Activated CD4-positive, alpha-beta T cell treated with anti-CD3 and anti-CD28 coated beads, Interleukin-2, amount 10 ng/mL, durations not matched to agents 7 days and 5 days (primary cell): ENCODE measurements at regions not wholly inside any gene's neighbourhood (a gene's known extent, or its start where the extent isn't known, plus 50 kb on each side); places are given as distances from the start of the nearest gene placed in this dataset.

Experiments
- CTCF ChIA-PET: fragments of 350-600 bp; sonication (Branson Sonifier 250); formaldehyde crosslinking; loops from one replicate; lab custom pipeline; 2021; ENCODE audit warnings: antibody characterized with exemption; lab: Charles Lee
- POLR2A ChIA-PET: fragments of 350-600 bp; sonication (Branson Sonifier 250); formaldehyde crosslinking; loops from one replicate; lab custom pipeline; 2021; ENCODE audit warnings: antibody characterized with exemption; lab: Charles Lee
- DNase-seq: peaks from one replicate; pipeline ENCODE4 v3.0.0-alpha.2; 2020
- H3K27ac Mint-ChIP-seq: one replicate; pipeline ENCODE4 v1.8.0; 2021; ENCODE audit warnings: mild to moderate bottlenecking, moderate library complexity, mixed read lengths
- H3K27me3 Mint-ChIP-seq: one replicate; pipeline ENCODE4 v1.8.0; 2021; ENCODE audit warnings: mixed read lengths
- H3K36me3 Mint-ChIP-seq: one replicate; pipeline ENCODE4 v1.8.0; 2021; ENCODE audit warnings: low read depth, mixed read lengths
- H3K4me1 Mint-ChIP-seq: one replicate; pipeline ENCODE4 v1.8.0; 2021; ENCODE audit warnings: mixed read lengths
- H3K4me3 Mint-ChIP-seq: one replicate; pipeline ENCODE4 v1.8.0; 2021; ENCODE audit warnings: mild to moderate bottlenecking, moderate library complexity, mixed read lengths
- H3K9me3 Mint-ChIP-seq: one replicate; pipeline ENCODE4 v1.8.0; 2021; ENCODE audit warnings: mixed read lengths

DNA sequence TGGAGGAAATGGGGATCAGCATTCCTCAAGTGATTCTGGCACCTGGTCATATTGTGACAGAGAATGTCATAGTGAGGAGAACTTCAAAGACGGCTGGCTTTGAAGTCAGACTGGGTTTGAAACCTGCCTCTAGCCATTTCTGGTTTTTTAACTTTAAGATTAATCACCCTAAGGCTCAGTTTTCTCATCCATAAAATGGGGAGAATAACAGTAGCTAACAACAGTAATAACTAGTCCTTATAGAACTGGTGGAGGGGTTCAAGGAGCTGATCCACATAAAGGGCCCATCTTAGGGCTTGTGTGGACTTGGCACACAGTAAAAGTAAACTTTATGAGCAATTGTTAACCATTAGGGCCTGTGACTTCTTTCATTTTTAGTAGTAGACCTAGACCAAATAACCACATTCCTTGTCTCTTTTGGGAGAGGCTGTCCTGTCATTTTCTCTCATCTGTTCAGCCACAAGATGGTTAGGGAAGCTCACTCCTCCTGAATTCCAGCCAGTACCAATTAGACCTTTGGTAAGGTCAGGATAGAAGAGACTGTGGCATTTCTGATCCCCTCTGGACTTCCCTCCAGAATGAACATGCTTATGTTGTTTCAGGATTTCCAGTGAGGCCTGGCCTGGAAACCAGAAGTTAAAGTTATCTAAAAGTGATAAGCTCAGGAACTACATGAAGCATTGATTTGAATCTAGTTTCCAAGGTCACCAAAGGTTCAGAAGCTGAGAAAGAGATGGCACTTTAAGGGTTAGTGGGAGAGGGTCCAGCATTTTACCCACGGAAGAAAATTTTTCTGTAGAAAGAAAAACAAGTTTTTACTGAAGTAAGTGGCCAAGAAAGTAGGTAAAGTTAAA, 159.3 kb upstream of the DPH6 start:
- ChIA-PET CTCF (interaction anchor here (0.6 kb wide), 1 partner anchor 920 kb away, joined by 3 read pairs; no protein-coding TSS in a partner anchor), POLR2A (no interaction called here)
- H3K36me3 Mint-ChIP-seq: no peaks in the 10 kb centered on the region
- H3K27ac Mint-ChIP-seq: no peak overlapping the region
- H3K27me3 Mint-ChIP-seq: no peaks in the 10 kb centered on the region
- H3K4me1 Mint-ChIP-seq: no peaks in the 10 kb centered on the region
- H3K4me3 Mint-ChIP-seq: no peak overlapping the region
- DNase-seq: no peak
- no peaks in the 10 kb centered on the region for H3K9me3 Mint-ChIP-seq

DNA sequence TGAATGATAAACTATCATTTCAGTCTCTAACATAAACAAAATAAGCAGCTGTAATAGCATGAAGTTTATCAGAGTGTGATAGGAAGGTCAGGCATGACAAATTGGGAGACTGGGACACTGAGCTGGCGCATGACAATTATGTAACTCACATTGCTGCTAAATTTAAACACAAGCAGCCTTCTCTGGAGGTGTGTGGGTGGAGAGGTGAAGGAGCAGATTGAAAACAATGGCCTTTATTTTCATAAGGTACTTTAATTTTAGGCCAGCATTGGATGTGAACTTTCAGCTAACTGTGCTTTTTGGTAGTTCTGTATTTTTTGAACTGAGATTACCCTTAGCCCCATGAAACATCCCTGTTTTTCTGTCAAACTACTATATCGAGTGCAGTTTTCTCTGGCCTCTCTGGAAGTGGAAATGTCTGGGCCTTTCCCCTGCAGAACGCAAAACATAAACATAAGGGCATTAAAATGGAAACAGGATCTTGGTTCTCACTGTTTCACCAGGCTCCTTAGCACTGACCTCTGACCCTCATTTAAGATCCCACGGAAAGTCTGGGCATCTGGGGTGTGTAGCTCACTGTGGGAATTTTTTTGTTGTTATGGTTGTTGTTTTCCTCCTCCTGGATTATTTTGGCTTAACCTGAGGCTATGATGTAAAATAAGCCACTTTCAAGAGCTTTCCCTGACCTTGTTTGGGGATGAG, 160.1 kb upstream of the DPH6 start:
- Mint-ChIP-seq H3K27me3 (no peaks in the 10 kb centered on the region), H3K4me3 (no peak overlapping the region), H3K27ac (no peak overlapping the region), H3K4me1 (no peaks in the 10 kb centered on the region), H3K36me3 (no peaks in the 10 kb centered on the region), H3K9me3 (no peaks in the 10 kb centered on the region)
- DNase-seq: no peak
- ChIA-PET POLR2A (no interaction called here), CTCF (no interaction called here)

DNA sequence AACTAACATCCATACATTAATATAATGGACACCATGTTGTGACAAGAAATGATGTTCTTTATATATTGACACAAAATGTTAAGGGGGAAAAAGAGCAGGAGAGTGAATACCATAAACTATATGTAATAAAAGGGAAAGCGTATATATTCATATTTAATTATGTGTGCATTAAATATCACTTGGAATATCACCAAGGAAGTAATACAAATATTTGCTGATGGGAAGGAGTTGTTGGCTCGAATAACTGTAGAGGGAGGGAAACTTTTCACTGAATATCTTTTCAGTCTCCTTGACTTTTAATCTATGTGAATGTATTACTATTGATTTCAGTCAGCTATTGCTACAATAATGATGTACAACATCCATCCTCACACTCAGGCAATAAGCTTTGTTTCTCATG, 167.0 kb upstream of the DPH6 start:
- CTCF ChIA-PET: no interaction called here
- no peak overlapping the region for H3K4me3 Mint-ChIP-seq

DNA sequence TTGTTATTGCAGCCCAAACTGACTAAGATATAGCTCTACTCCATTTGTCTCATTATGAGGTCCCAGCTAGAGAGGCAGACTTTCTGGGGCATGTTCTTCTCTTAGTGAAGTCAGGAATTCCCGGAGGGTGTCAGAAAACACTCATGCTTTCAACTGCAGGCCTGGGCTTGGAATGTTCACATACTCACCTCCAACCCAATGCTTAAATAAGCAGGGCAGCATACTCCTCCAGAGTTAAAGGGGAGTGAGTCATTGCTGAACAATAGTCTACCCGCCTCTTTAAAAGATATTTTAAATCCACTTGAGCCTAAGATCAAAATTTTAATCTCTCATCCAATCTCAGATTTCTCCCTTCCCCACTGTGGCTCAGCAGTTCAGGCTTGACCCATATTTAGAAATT, 167.8 kb upstream of the DPH6 start:
- POLR2A ChIA-PET: no interaction called here
- DNase-seq: no peak
- no peaks in the 10 kb centered on the region for H3K4me1 Mint-ChIP-seq
- peaks cover 4% of the 10 kb centered on the region for H3K27me3 Mint-ChIP-seq
- peaks cover 2% of the 10 kb centered on the region for H3K9me3 Mint-ChIP-seq
- no peak overlapping the region for H3K4me3 Mint-ChIP-seq
- H3K27ac Mint-ChIP-seq: no peak overlapping the region
- CTCF ChIA-PET: no interaction called here
- H3K36me3 Mint-ChIP-seq: no peaks in the 10 kb centered on the region

More for the DNA sequence above, 167.0 kb upstream of the DPH6 start:
- H3K27me3 Mint-ChIP-seq: peaks cover 4% of the 10 kb centered on the region
- POLR2A ChIA-PET: no interaction called here
- no peaks in the 10 kb centered on the region for H3K4me1 Mint-ChIP-seq
- H3K36me3 Mint-ChIP-seq: no peaks in the 10 kb centered on the region
- H3K27ac Mint-ChIP-seq: no peak overlapping the region
- H3K9me3 Mint-ChIP-seq: peaks cover 2% of the 10 kb centered on the region
- DNase-seq: no peak

DNA sequence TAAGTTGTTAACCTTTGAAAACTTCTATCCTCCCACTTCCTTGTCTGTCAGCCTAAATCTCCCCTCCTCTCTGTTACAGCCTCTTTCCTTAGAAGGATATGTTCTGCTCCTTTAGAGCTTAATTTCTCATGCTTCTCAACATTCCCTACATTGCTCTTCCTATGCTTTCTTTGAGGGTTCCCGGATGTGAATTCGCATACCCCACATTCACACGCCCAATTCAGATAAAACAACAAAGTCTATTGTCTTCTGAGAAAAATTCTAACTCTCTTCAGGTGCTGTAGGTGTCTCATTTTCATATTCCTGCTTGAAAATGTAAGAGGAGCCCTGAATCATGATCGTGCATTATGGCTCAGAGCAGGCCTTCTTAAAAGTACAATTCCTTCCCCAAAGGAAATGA, 171.8 kb upstream of the DPH6 start:
- no peaks in the 10 kb centered on the region for H3K4me1 Mint-ChIP-seq
- DNase-seq: no peak
- peaks cover 4% of the 10 kb centered on the region for H3K27me3 Mint-ChIP-seq
- CTCF ChIA-PET: no interaction called here
- POLR2A ChIA-PET: no interaction called here
- H3K9me3 Mint-ChIP-seq: peaks cover 2% of the 10 kb centered on the region
- H3K4me3 Mint-ChIP-seq: no peak overlapping the region
- no peaks in the 10 kb centered on the region for H3K36me3 Mint-ChIP-seq
- H3K27ac Mint-ChIP-seq: no peak overlapping the region

DNA sequence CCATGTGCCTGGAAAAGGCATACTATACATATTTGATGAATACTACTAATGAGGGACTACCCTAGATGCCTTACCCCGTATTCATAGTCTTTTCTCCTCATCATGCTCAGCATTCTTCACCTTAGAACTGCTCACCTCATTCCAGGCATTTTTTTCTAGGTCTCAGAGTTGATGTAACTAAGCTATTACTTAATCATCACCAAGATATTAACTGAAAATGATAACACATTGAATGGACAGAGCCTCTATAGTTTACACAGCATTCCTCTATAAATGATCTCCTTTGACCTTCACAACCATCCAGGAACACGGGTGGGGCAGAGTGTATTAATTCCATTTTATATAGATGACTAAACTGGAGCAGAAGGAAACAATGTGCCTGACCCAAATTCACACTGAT, 174.1 kb upstream of the DPH6 start:
- Mint-ChIP-seq H3K4me3 (no peak overlapping the region), H3K4me1 (no peaks in the 10 kb centered on the region), H3K36me3 (no peaks in the 10 kb centered on the region), H3K9me3 (no peaks in the 10 kb centered on the region), H3K27me3 (peaks cover 4% of the 10 kb centered on the region), H3K27ac (no peak overlapping the region)
- POLR2A ChIA-PET: no interaction called here
- DNase-seq: no peak
- CTCF ChIA-PET: no interaction called here

DNA sequence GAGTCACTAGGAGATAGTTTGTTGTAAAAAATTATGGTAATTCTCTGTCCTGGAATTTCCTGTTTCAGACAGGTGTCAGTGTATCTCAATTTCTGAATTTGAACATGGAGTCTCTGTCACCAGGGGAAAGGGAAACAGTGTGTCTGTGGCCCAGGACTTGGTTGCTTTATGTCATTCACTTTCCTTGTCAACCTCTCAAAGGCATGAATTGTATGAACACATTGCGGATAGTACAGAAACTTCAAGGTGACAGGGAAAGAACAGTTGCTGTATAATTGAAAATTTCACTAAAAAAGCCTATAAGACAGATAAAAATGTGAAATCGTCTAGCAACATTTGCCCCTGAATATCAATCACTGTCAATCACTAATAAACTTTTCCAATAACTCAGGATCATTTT, 175.0 kb upstream of the DPH6 start:
- Mint-ChIP-seq H3K36me3 (no peaks in the 10 kb centered on the region), H3K4me3 (no peak overlapping the region), H3K9me3 (no peaks in the 10 kb centered on the region), H3K27ac (no peak overlapping the region), H3K4me1 (no peaks in the 10 kb centered on the region), H3K27me3 (peaks cover 4% of the 10 kb centered on the region)
- no peak for DNase-seq
- CTCF ChIA-PET: no interaction called here
- POLR2A ChIA-PET: no interaction called here

DNA sequence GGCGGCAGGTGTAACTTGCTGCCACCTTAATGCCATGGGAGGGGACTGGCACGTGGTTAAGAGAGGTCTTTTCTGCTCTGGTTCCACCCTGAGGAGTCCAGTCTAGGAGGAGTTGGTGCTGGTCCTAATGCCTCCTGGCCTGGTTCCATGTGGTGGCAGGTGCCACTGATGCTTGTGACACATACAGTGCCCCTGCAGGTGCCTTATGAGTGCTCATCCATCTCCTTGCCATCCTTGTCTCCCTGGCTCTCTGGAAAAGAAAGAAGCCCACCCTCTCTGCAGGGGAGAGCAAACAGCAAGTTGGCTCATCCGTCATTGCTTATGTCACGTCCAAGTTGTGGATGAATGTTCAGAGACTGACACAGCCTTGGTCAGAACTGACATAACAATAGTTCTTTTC, 175.8 kb upstream of the DPH6 start:
- Mint-ChIP-seq H3K27me3 (peaks cover 4% of the 10 kb centered on the region), H3K27ac (no peak overlapping the region), H3K9me3 (no peaks in the 10 kb centered on the region), H3K4me3 (no peak overlapping the region), H3K4me1 (no peaks in the 10 kb centered on the region), H3K36me3 (no peaks in the 10 kb centered on the region)
- POLR2A ChIA-PET: no interaction called here
- DNase-seq: no peak
- CTCF ChIA-PET: interaction anchor here (1.2 kb wide), 1 partner anchor 36 kb away, joined by 3 read pairs; no protein-coding TSS in a partner anchor

DNA sequence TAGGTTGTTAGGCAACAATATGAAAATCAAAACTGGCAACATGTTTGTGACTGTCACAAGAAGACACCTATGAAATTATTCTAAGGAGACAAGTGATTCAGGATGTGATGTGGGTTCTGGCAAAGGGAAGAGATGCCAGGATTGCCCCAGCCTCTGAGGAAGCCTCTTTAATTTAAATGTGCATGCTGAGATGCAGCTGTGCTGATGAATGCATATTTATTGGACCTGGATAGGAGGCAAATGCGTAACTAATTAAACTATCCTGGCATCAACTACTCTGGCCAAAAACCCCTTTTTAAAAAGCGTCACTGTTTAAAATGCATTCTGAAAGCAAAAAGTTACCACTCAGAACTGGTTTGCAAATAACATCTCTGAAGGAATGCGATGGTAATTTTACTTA, 176.5 kb upstream of the DPH6 start:
- no peak overlapping the region for H3K4me3 Mint-ChIP-seq
- H3K4me1 Mint-ChIP-seq: no peaks in the 10 kb centered on the region
- ChIA-PET CTCF (interaction anchor here (1.2 kb wide), 1 partner anchor 36 kb away, joined by 3 read pairs; no protein-coding TSS in a partner anchor), POLR2A (no interaction called here)
- no peaks in the 10 kb centered on the region for H3K36me3 Mint-ChIP-seq
- DNase-seq: no peak
- no peak overlapping the region for H3K27ac Mint-ChIP-seq
- H3K9me3 Mint-ChIP-seq: no peaks in the 10 kb centered on the region
- H3K27me3 Mint-ChIP-seq: peaks cover 4% of the 10 kb centered on the region

DNA sequence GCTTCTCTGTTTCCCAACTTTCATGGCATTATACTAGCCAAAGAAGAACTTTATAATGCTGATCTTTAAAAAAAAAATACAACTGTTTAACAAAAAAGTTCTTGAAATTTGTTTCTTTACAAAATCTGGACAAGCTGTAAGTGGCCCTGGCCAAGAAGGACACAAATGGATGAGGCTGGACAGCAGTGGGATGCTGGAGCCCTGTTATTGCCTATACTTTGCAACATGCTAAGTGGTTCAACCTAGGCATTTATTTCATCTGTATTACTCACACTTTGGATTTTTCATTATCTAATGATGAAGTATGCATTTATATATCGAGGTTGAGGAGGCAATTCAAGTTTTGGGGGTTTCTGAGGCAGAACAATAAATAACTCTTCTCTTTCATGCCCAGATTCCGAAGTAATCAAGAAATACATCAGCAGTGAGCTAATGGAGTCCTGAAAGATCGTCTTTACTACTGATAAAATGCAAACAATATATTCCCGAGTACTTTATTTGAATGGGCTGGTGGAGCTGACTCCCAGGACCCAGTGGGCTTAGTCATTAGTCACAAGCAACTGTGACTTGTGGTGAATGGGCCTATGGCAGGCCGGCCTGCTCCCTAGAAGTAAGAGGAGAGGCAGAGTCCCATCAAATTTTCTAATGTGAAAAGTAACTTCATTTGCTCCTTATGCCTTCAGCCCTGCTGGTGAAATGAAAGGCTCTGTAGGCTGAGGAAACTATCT, 177.3 kb upstream of the DPH6 start:
- Mint-ChIP-seq H3K4me1 (no peaks in the 10 kb centered on the region), H3K27ac (no peak overlapping the region), H3K27me3 (no peaks in the 10 kb centered on the region), H3K9me3 (no peaks in the 10 kb centered on the region), H3K4me3 (no peak overlapping the region), H3K36me3 (no peaks in the 10 kb centered on the region)
- ChIA-PET POLR2A (no interaction called here), CTCF (interaction anchor here (1.2 kb wide), 1 partner anchor 37 kb away, joined by 3 read pairs; no protein-coding TSS in a partner anchor)
- no peak for DNase-seq

DNA sequence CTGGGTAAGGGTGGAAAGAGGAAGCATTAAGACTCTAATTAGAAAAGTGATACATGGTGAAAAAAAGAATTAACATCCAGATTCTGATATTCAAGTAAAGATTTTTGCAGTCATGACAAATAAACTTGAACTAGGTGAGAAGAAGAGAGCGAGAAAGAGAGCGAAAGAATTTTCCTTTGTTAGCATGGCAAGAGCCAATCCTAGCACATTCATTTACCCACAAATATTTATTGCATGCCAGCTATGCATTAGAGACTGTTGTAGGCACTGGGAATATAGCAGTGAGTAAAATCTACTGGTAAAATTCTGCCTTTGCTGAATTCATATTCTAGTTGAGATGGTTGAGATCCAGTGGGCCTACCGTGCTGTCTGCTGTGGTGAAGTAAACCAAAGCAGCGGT, 177.9 kb upstream of the DPH6 start:
- Mint-ChIP-seq H3K27me3 (no peaks in the 10 kb centered on the region), H3K27ac (no peak overlapping the region), H3K36me3 (no peaks in the 10 kb centered on the region), H3K4me1 (no peaks in the 10 kb centered on the region), H3K4me3 (no peak overlapping the region), H3K9me3 (no peaks in the 10 kb centered on the region)
- ChIA-PET POLR2A (no interaction called here), CTCF (no interaction called here)
- no peak for DNase-seq

DNA sequence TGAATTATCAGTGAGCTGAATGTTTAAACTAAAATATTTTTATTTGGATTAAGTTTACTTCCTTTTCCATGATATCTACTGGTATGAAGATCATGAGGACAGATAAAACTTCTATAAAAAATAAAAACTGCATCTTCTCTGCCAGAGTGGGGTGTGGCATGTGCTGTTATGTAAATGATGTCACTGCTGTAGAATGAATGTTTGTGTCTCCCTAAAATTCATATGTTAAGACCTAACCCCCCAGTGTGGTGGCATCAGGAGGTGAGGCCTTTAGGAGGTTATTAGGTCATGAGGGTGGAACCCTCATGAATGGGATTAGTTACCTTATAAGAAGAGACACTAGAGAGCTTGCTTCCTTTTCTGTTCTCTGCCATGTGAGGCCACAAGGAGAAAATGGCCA, 178.7 kb upstream of the DPH6 start:
- Mint-ChIP-seq H3K27me3 (no peaks in the 10 kb centered on the region), H3K4me3 (no peak overlapping the region), H3K27ac (no peak overlapping the region), H3K36me3 (no peaks in the 10 kb centered on the region), H3K9me3 (no peaks in the 10 kb centered on the region), H3K4me1 (no peaks in the 10 kb centered on the region)
- POLR2A ChIA-PET: no interaction called here
- no peak for DNase-seq
- CTCF ChIA-PET: no interaction called here

DNA sequence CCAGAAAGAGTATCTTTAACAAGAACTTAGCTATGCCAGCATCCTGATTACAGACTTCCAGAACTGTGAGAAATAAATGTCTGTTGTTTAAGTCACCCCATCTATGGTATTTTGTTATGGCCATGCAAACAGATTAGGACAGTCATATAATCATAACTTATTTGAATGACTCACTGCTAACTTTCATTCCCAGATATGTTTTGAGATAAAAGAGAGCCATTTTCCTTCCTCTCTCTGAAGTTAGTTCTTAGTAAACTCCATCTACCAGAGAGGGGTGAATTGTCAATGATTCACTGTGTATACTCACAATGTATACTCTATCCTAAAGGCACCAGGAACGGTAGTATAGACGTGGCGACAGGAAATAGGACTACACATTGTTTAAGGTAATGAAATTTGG, 179.4 kb upstream of the DPH6 start:
- Mint-ChIP-seq H3K27ac (no peak overlapping the region), H3K27me3 (no peaks in the 10 kb centered on the region), H3K9me3 (no peaks in the 10 kb centered on the region), H3K4me3 (no peak overlapping the region), H3K36me3 (no peaks in the 10 kb centered on the region), H3K4me1 (no peaks in the 10 kb centered on the region)
- no peak for DNase-seq
- POLR2A ChIA-PET: no interaction called here
- CTCF ChIA-PET: no interaction called here
